ENCODE measurements at regions not wholly inside any gene's neighbourhood (a gene's known extent, or its start where the extent isn't known, plus 50 kb on each side); places are given as distances from the start of the nearest gene placed in this dataset.

GRCh38 chr2:35204881-35205280, 1150.7 kb upstream of the CRIM1 start:
- TF ChIP-seq CTCF (IDR thresholded peaks at IDR 0.05; ENCODE audit: low read depth, low read length) (no peak), EZH2phosphoT487 (IDR thresholded peaks at IDR 0.05; ENCODE audit: low read depth) (no peak)

All from OCI-LY3 (cell line).